Esophagus muscularis mucosa (tissue), 4 donors: ENCODE measurements at regions not wholly inside any gene's neighbourhood (a gene's known extent, or its start where the extent isn't known, plus 50 kb on each side); places are given as distances from the start of the nearest gene placed in this dataset.
A peak's percentile ranks its signal among the peaks of the same experiment; 100 is the strongest.
"Not testable (repeated sequence)": the region's sequence is repeated elsewhere in the genome, so short reads cannot be mapped to it uniquely, and the experiment has no call there.

Experiments used
- DNase-seq: peaks from one replicate; pipeline ENCODE4 v3.0.0-alpha.2; 2017; ENCODE audit errors: extremely low spot score
- H3K27ac ChIP-seq, 4 donors: fragments of 200-600 bp; sonication (generic); replicated peaks in 1 of 4; 1 replicate in 3 of 4; 2 replicates in 1 of 4; pipeline ENCODE4 v1.5.1; 2016 to 2019; ENCODE audit warnings: mild to moderate bottlenecking in 1 of 4
- H3K27me3 ChIP-seq, 4 donors: fragments of 200-600 bp; sonication (generic); one replicate each; pipeline versions ENCODE4 v1.5.1 to v1.6.0; 2016 to 2019
- H3K36me3 ChIP-seq, 4 donors: fragments of 200-600 bp; sonication (generic); one replicate each; pipeline ENCODE4 v1.5.1; 2016 to 2019
- H3K4me1 ChIP-seq, 4 donors: fragments of 200-600 bp; sonication (generic); one replicate each; pipeline ENCODE4 v1.5.1; 2016 to 2019
- H3K4me3 ChIP-seq, 4 donors: fragments of 200-600 bp; sonication (generic); 1 replicate in 2 of 4; 2 replicates in 2 of 4; pipeline ENCODE4 v1.5.1; 2016 to 2019; ENCODE audit warnings: mild to moderate bottlenecking in 4 of 4, moderate library complexity in 1 of 4
- H3K9me3 ChIP-seq, 4 donors: fragments of 200-600 bp; sonication (generic); 1 replicate in 3 of 4; 2 replicates in 1 of 4; pipeline ENCODE4 v1.5.1; 2016 to 2019
- CTCF ChIP-seq, 3 experiments: fragments of 200-600 bp in 2 of 3; fragments of 450-650 bp in 1 of 3; sonication (generic) in 2 of 3; IDR thresholded peaks; one replicate each; pipeline ENCODE4 v1.5.1; 2017 to 2019; ENCODE audit warnings: antibody characterized with exemption in 3 of 3, mild to moderate bottlenecking in 2 of 3, moderate library complexity in 1 of 3
- EP300 ChIP-seq: sonication (generic); formaldehyde crosslinking; IDR thresholded peaks from one replicate; pipeline ENCODE4 v1.6.1; 2017; ENCODE audit warnings: antibody characterized with exemption
- POLR2A ChIP-seq: fragments of 450-650 bp; IDR thresholded peaks from one replicate; pipeline ENCODE4 v1.6.1; 2017; ENCODE audit warnings: antibody characterized with exemption, moderate library complexity, mild to moderate bottlenecking, low read depth
- POLR2AphosphoS5 ChIP-seq, 2 donors: sonication (generic); formaldehyde crosslinking; IDR thresholded peaks; one replicate each; pipeline ENCODE4 v1.6.1; 2017; ENCODE audit warnings: antibody characterized with exemption in 2 of 2
- WGBS: methylation state at CpG from one replicate; pipeline ENCODE4 v1.1.5; 2018; 5-methylcytosine and 5-hydroxymethylcytosine counted together
- intact Hi-C: fragments of 100-400 bp; cut with DNase I; formaldehyde crosslinking; loops from one replicate; pipeline ENCODE4 v1.15.1; 2023

- 47% methylated on average over 1 of the region's 1 CpG for WGBS
- no peaks in the 10 kb centered on the region for H3K36me3 ChIP-seq
- H3K27ac ChIP-seq = peak overlapping the region; percentile 37 to 46 (median 42)
- no peaks in the 10 kb centered on the region for H3K9me3 ChIP-seq
- intact Hi-C loops = loop anchor here (5.0 kb wide), 1 partner anchor 546 kb away; no protein-coding TSS in a partner anchor
- peaks cover 0 to 3% (median 0%) of the 10 kb centered on the region in 4 donors for H3K27me3 ChIP-seq
- no peak for DNase-seq
- TF ChIP-seq POLR2A (no peak), EP300 (no peak), POLR2AphosphoS5 (IDR thresholded peaks at IDR 0.05) (no peak), CTCF (IDR thresholded peaks at IDR 0.05) (no peak)
- no peak overlapping the region for H3K4me3 ChIP-seq
- H3K4me1 ChIP-seq = peaks cover 0 to 50% (median 18%) of the 10 kb centered on the region in 4 donors
Measured at GRCh38 chr5:67793418-67793817, 422.1 kb upstream of the PIK3R1 start.

- Histone ChIP-seq H3K27me3 (peaks cover 0 to 3% (median 0%) of the 10 kb centered on the region in 4 donors), H3K36me3 (no peaks in the 10 kb centered on the region), H3K27ac (peak overlapping the region; percentile 15 to 46 (median 42)), H3K9me3 (no peaks in the 10 kb centered on the region), H3K4me1 (peaks cover 0 to 44% (median 18%) of the 10 kb centered on the region in 4 donors), H3K4me3 (no peak overlapping the region)
- no peak for DNase-seq
- intact Hi-C loops = loop anchor here (5.0 kb wide), 1 partner anchor 546 kb away; no protein-coding TSS in a partner anchor
- 59% methylated on average over 3 of the region's 3 CpGs for WGBS
- TF ChIP-seq POLR2AphosphoS5 (IDR thresholded peaks at IDR 0.05) = peak; percentile 43 to 54
- no peak for TF ChIP-seq POLR2A
- no peak for TF ChIP-seq EP300
- no peak for TF ChIP-seq CTCF (IDR thresholded peaks at IDR 0.05)
Measured at GRCh38 chr5:67792891-67793290, 422.7 kb upstream of the PIK3R1 start.

- TF ChIP-seq POLR2AphosphoS5 (IDR thresholded peaks at IDR 0.05) = no peak
- 87% methylated on average over 4 of the region's 4 CpGs for WGBS
- H3K27me3 ChIP-seq = peaks cover 0 to 3% (median 0%) of the 10 kb centered on the region in 4 donors
- H3K4me1 ChIP-seq = peaks cover 0 to 36% (median 10%) of the 10 kb centered on the region in 4 donors
- no peaks in the 10 kb centered on the region for H3K9me3 ChIP-seq
- H3K27ac ChIP-seq = no peak overlapping the region
- H3K4me3 ChIP-seq = no peak overlapping the region
- DNase-seq = no peak
- intact Hi-C loops = loop anchor here (5.0 kb wide), 1 partner anchor 543 kb away; no protein-coding TSS in a partner anchor
- H3K36me3 ChIP-seq = no peaks in the 10 kb centered on the region
Measured at GRCh38 chr5:67790390-67790789, 425.2 kb upstream of the PIK3R1 start.

GRCh38 chr5:67779893-67780623 lies 435.5 kb upstream of the PIK3R1 start:
- H3K4me3 ChIP-seq, H3K4me1 ChIP-seq, H3K36me3 ChIP-seq, H3K27ac ChIP-seq, DNase-seq, H3K9me3 ChIP-seq, H3K27me3 ChIP-seq, intact Hi-C loops: not testable (repeated sequence)
- 84% methylated on average over 15 of the region's 19 CpGs for WGBS

GRCh38 chr5:67774786-67775185 lies 440.8 kb upstream of the PIK3R1 start:
- H3K4me1 ChIP-seq = peaks cover 5 to 39% (median 26%) of the 10 kb centered on the region in 4 donors
- TF ChIP-seq EP300 (no peak), POLR2AphosphoS5 (IDR thresholded peaks at IDR 0.05) (no peak), POLR2A (no peak), CTCF (IDR thresholded peaks at IDR 0.05) (no peak)
- H3K4me3 ChIP-seq = no peak overlapping the region
- intact Hi-C loops = no loop called here
- no peaks in the 10 kb centered on the region for H3K27me3 ChIP-seq
- DNase-seq = no peak
- H3K9me3 ChIP-seq = no peaks in the 10 kb centered on the region
- no peaks in the 10 kb centered on the region for H3K36me3 ChIP-seq
- WGBS = 96% methylated on average over 2 of the region's 2 CpGs
- H3K27ac ChIP-seq = no peak overlapping the region

DNA sequence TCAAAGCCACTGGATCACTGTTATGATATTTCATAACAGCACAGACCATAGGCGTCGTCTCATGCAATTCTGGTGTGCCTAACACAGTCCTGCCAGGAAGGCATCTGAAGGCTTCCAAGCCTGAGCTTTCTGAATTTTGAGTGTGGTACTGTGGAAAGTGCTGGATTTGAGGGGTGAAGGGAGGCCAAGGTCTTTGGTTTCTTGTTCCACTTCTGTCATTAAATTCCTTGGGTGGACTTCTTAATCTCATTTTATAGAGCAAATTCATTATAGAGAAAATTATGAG lies 441.3 kb upstream of the PIK3R1 start:
- Histone ChIP-seq H3K36me3 (no peaks in the 10 kb centered on the region), H3K9me3 (no peaks in the 10 kb centered on the region), H3K4me3 (no peak overlapping the region), H3K27me3 (no peaks in the 10 kb centered on the region), H3K4me1 (peaks cover 5 to 45% (median 31%) of the 10 kb centered on the region in 4 donors), H3K27ac (peak overlapping the region; percentile 25 to 59 (median 46))
- 43% methylated on average over 2 of the region's 2 CpGs for WGBS
- no peak for DNase-seq
- TF ChIP-seq CTCF (IDR thresholded peaks at IDR 0.05) (no peak), POLR2AphosphoS5 (IDR thresholded peaks at IDR 0.05) (no peak), POLR2A (no peak), EP300 (no peak)
- intact Hi-C loops = no loop called here
